CD4-positive, alpha-beta memory T cell (primary cell): ENCODE measurements at regions not wholly inside any gene's neighbourhood (a gene's known extent, or its start where the extent isn't known, plus 50 kb on each side); places are given as distances from the start of the nearest gene placed in this dataset.

Experiments
- CTCF ChIA-PET: fragments of 350-600 bp; sonication (Branson Sonifier 250); formaldehyde crosslinking; loops from one replicate; lab custom pipeline; 2021; ENCODE audit warnings: inconsistent platforms; ENCODE audit not compliant: partially characterized antibody; lab: Charles Lee
- POLR2A ChIA-PET: fragments of 350-600 bp; sonication (Branson Sonifier 250); formaldehyde crosslinking; loops from one replicate; lab custom pipeline; 2021; ENCODE audit not compliant: partially characterized antibody; lab: Charles Lee
- DNase-seq, 5 donors: peaks; one replicate each; pipeline versions ENCODE4 v3.0.0 to v3.0.0-alpha.2; 2020 to 2022; ENCODE audit warnings: mixed read lengths in 1 of 5
- H3K27ac ChIP-seq: one replicate; pipeline ENCODE4 v1.7.0; 2013; ENCODE audit warnings: low read depth, low read length
- H3K27me3 ChIP-seq: 2 replicates; pipeline ENCODE4 v1.7.0; 2013; ENCODE audit warnings: mild to moderate bottlenecking, low read length, moderate library complexity; ENCODE audit not compliant: insufficient read depth
- H3K36me3 ChIP-seq: 2 replicates; pipeline ENCODE4 v1.7.0; 2013; ENCODE audit warnings: mild to moderate bottlenecking, low read length, moderate library complexity; ENCODE audit not compliant: insufficient read depth
- H3K4me1 ChIP-seq: 2 replicates; pipeline ENCODE4 v1.7.0; 2013; ENCODE audit warnings: mild to moderate bottlenecking, low read length, moderate library complexity; ENCODE audit not compliant: insufficient read depth
- H3K4me3 ChIP-seq, 2 donors: one replicate each; pipeline ENCODE4 v1.7.0; 2013; ENCODE audit warnings: low read length in 2 of 2, mild to moderate bottlenecking in 1 of 2
- H3K9me3 ChIP-seq, 2 donors: one replicate each; pipeline ENCODE4 v1.7.0; 2013; ENCODE audit warnings: low read length in 2 of 2, control low read depth in 1 of 2; ENCODE audit not compliant: control insufficient read depth in 1 of 2
- H3K27ac Mint-ChIP-seq, 7 donors: one replicate each; pipeline ENCODE4 v1.8.0; 2020 to 2021; ENCODE audit warnings: mixed read lengths in 7 of 7, mild to moderate bottlenecking in 6 of 7, inconsistent platforms in 3 of 7, moderate library complexity in 3 of 7
- H3K27me3 Mint-ChIP-seq, 2 donors: one replicate each; pipeline ENCODE4 v1.8.0; 2020 to 2021; ENCODE audit warnings: mixed read lengths in 2 of 2
- H3K36me3 Mint-ChIP-seq, 2 donors: one replicate each; pipeline ENCODE4 v1.8.0; 2020 to 2021; ENCODE audit warnings: mixed read lengths in 2 of 2, inconsistent platforms in 1 of 2, mild to moderate bottlenecking in 1 of 2
- H3K4me1 Mint-ChIP-seq, 4 donors: one replicate each; pipeline ENCODE4 v1.8.0; 2020 to 2021; ENCODE audit warnings: mixed read lengths in 4 of 4, mild to moderate bottlenecking in 1 of 4
- H3K4me3 Mint-ChIP-seq, 8 donors: one replicate each; pipeline ENCODE4 v1.8.0; 2020 to 2021; ENCODE audit warnings: mixed read lengths in 8 of 8, mild to moderate bottlenecking in 7 of 8, moderate library complexity in 6 of 8, inconsistent platforms in 3 of 8
- H3K9me3 Mint-ChIP-seq, 8 donors: one replicate each; pipeline ENCODE4 v1.8.0; 2020 to 2021; ENCODE audit warnings: mixed read lengths in 8 of 8, mild to moderate bottlenecking in 5 of 8, inconsistent platforms in 3 of 8, moderate library complexity in 1 of 8
- intact Hi-C: fragments of 100-400 bp; cut with micrococcal nuclease; formaldehyde crosslinking; loops from one replicate; pipeline ENCODE4 v1.15.1; 2023

DNA sequence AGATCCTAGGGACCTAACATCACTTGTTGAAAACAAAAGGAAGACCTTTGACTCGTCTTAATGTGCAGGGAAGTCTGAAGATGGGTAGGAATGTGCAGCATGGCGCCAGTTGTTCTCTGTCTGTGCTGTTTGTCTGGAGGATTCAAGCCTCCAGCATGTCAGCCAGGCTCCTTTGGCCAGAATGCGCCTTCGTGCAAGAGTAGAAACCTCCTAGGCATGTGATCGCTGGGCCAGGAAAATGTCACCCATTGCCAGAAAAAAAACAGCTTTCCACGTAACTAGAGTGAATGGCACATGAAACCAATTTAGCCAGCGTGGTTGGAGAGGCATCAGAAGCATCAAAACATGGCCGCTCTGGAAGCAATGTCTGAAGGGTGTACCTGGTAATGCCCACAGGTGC lies 132.7 kb downstream of the EDN1 start:
- ChIA-PET POLR2A (no interaction called here), CTCF (no interaction called here)
- Histone ChIP-seq H3K27ac (no peak overlapping the region), H3K27me3 (no peaks in the 10 kb centered on the region), H3K4me3 (no peak overlapping the region), H3K36me3 (no peaks in the 10 kb centered on the region), H3K9me3 (no peaks in the 10 kb centered on the region), H3K4me1 (no peaks in the 10 kb centered on the region)
- H3K36me3 Mint-ChIP-seq: no peaks in the 10 kb centered on the region
- H3K27ac Mint-ChIP-seq: no peak overlapping the region
- intact Hi-C loops: no loop called here
- no peaks in the 10 kb centered on the region for H3K4me1 Mint-ChIP-seq
- DNase-seq: no peak
- H3K4me3 Mint-ChIP-seq: no peak overlapping the region
- peaks cover 0 to 10% (median 4%) of the 10 kb centered on the region in 8 donors for H3K9me3 Mint-ChIP-seq
- peaks cover 0 to 2% of the 10 kb centered on the region in 2 donors for H3K27me3 Mint-ChIP-seq

DNA sequence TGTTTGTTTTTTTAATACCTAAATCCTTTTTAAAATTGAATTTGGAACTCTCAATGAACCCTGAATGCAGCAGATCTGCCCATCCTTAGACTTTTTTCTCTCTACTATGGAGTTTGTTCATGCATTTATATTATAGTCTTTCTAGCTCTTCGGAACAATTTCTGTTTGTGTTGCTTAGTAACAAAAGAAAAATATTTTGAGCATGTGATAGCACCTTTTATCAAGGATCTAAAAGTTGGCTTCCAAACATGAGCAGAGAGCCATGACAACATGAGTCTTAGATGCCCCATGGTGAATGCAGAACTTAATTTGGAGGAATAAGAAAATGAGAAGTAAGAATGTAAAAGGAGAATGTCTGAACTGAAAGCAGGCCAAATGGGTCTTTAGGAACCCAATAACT lies 133.7 kb downstream of the EDN1 start:
- Histone ChIP-seq H3K27me3 (no peaks in the 10 kb centered on the region), H3K4me3 (no peak overlapping the region), H3K4me1 (no peaks in the 10 kb centered on the region), H3K27ac (no peak overlapping the region), H3K9me3 (no peaks in the 10 kb centered on the region), H3K36me3 (no peaks in the 10 kb centered on the region)
- H3K9me3 Mint-ChIP-seq: peaks cover 0 to 4% (median 4%) of the 10 kb centered on the region in 8 donors
- no peaks in the 10 kb centered on the region for H3K36me3 Mint-ChIP-seq
- peaks cover 0 to 2% of the 10 kb centered on the region in 2 donors for H3K27me3 Mint-ChIP-seq
- POLR2A ChIA-PET: no interaction called here
- H3K27ac Mint-ChIP-seq: no peak overlapping the region
- no peak for DNase-seq
- intact Hi-C loops: no loop called here
- H3K4me1 Mint-ChIP-seq: no peaks in the 10 kb centered on the region
- H3K4me3 Mint-ChIP-seq: no peak overlapping the region
- CTCF ChIA-PET: no interaction called here

GRCh38 chr6:12426121-12426520 lies 136.0 kb downstream of the EDN1 start:
- Mint-ChIP-seq H3K4me3 (no peak overlapping the region), H3K36me3 (no peaks in the 10 kb centered on the region), H3K9me3 (no peaks in the 10 kb centered on the region), H3K4me1 (no peaks in the 10 kb centered on the region), H3K27ac (no peak overlapping the region), H3K27me3 (peaks cover 2 to 3% of the 10 kb centered on the region in 2 donors)
- ChIA-PET CTCF (no interaction called here), POLR2A (no interaction called here)
- Histone ChIP-seq H3K4me1 (no peaks in the 10 kb centered on the region), H3K36me3 (no peaks in the 10 kb centered on the region), H3K9me3 (no peaks in the 10 kb centered on the region), H3K27me3 (no peaks in the 10 kb centered on the region), H3K4me3 (no peak overlapping the region), H3K27ac (no peak overlapping the region)
- no peak for DNase-seq
- intact Hi-C loops: no loop called here

- no peaks in the 10 kb centered on the region for H3K36me3 ChIP-seq
- H3K27me3 ChIP-seq: no peaks in the 10 kb centered on the region
- intact Hi-C loops: no loop called here
- no peak overlapping the region for H3K27ac ChIP-seq
- H3K4me1 ChIP-seq: no peaks in the 10 kb centered on the region
- H3K9me3 Mint-ChIP-seq: peaks cover 0 to 12% (median 9%) of the 10 kb centered on the region in 8 donors
- peaks cover 2 to 3% of the 10 kb centered on the region in 2 donors for H3K27me3 Mint-ChIP-seq
- CTCF ChIA-PET: no interaction called here
- H3K9me3 ChIP-seq: no peaks in the 10 kb centered on the region
- H3K4me3 Mint-ChIP-seq: no peak overlapping the region
- H3K27ac Mint-ChIP-seq: no peak overlapping the region
- POLR2A ChIA-PET: no interaction called here
- no peak for DNase-seq
- no peaks in the 10 kb centered on the region for H3K4me1 Mint-ChIP-seq
- no peaks in the 10 kb centered on the region for H3K36me3 Mint-ChIP-seq
- no peak overlapping the region for H3K4me3 ChIP-seq
Observed at GRCh38 chr6:12431023-12431422, 140.9 kb downstream of the EDN1 start.

DNA sequence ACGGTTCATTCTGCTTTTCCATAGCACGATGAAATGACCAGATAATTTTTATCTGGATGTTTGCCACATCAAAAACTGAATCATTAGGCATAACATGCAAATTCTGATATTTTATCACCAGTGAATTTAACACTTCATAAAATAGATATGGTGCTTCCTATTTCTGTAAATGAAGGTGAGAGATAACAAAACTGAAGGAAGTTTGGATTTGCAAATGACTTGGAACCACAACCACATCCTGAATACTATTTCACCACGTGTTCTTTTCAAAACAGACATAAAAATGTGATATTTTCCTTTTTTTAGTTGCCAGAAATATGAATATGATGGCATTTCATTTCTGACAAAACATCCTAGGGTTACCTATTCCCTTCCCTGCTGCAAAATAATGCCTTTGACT lies 146.1 kb downstream of the EDN1 start:
- no peak overlapping the region for H3K27ac Mint-ChIP-seq
- H3K9me3 Mint-ChIP-seq: peaks cover 0 to 13% (median 10%) of the 10 kb centered on the region in 8 donors
- H3K4me1 Mint-ChIP-seq: no peaks in the 10 kb centered on the region
- ChIA-PET CTCF (no interaction called here), POLR2A (interaction anchor here (0.6 kb wide), 1 partner anchor 20 kb away, joined by 3 read pairs; no protein-coding TSS in a partner anchor)
- no peak overlapping the region for H3K4me3 Mint-ChIP-seq
- no peaks in the 10 kb centered on the region for H3K27me3 Mint-ChIP-seq
- Histone ChIP-seq H3K9me3 (no peaks in the 10 kb centered on the region), H3K27ac (no peak overlapping the region), H3K4me3 (no peak overlapping the region), H3K36me3 (no peaks in the 10 kb centered on the region), H3K4me1 (no peaks in the 10 kb centered on the region), H3K27me3 (no peaks in the 10 kb centered on the region)
- intact Hi-C loops: no loop called here
- no peaks in the 10 kb centered on the region for H3K36me3 Mint-ChIP-seq
- no peak for DNase-seq

DNA sequence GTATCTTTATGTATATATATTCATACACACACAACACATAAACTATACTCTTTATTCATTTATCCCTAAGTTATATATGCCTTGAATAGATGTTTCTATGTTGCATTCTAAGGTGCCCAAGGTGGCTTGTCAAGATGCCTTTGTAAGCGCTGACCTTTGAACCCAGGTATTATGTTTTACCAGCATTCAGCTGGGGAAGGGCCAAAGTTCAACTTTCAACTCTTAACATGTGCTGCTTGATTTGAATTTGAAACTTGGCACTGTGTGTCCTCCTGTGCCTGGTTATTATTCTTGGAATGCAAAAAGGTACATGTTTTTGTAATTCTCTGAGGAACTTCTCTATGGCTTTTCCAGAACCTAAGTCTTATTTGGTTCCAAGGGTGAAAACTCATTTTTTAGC lies 146.5 kb downstream of the EDN1 start:
- Mint-ChIP-seq H3K27ac (no peak overlapping the region), H3K4me3 (no peak overlapping the region), H3K9me3 (peaks cover 0 to 13% (median 10%) of the 10 kb centered on the region in 8 donors), H3K4me1 (no peaks in the 10 kb centered on the region), H3K36me3 (no peaks in the 10 kb centered on the region), H3K27me3 (no peaks in the 10 kb centered on the region)
- H3K27me3 ChIP-seq: no peaks in the 10 kb centered on the region
- no peaks in the 10 kb centered on the region for H3K36me3 ChIP-seq
- H3K4me1 ChIP-seq: no peaks in the 10 kb centered on the region
- H3K9me3 ChIP-seq: no peaks in the 10 kb centered on the region
- DNase-seq: no peak
- no peak overlapping the region for H3K27ac ChIP-seq
- ChIA-PET POLR2A (interaction anchor here (0.6 kb wide), 1 partner anchor 20 kb away, joined by 3 read pairs; no protein-coding TSS in a partner anchor), CTCF (no interaction called here)
- intact Hi-C loops: no loop called here
- H3K4me3 ChIP-seq: no peak overlapping the region

- Histone ChIP-seq H3K27me3 (no peaks in the 10 kb centered on the region), H3K4me1 (no peaks in the 10 kb centered on the region), H3K9me3 (no peaks in the 10 kb centered on the region), H3K36me3 (no peaks in the 10 kb centered on the region), H3K4me3 (no peak overlapping the region), H3K27ac (no peak overlapping the region)
- POLR2A ChIA-PET: no interaction called here
- Mint-ChIP-seq H3K36me3 (no peaks in the 10 kb centered on the region), H3K4me1 (no peaks in the 10 kb centered on the region), H3K4me3 (no peak overlapping the region), H3K27me3 (no peaks in the 10 kb centered on the region), H3K27ac (no peak overlapping the region), H3K9me3 (peaks cover 0 to 8% (median 2%) of the 10 kb centered on the region in 8 donors)
- CTCF ChIA-PET: no interaction called here
- intact Hi-C loops: no loop called here
- DNase-seq: no peak
Observed at GRCh38 chr6:12439296-12439695, 149.1 kb downstream of the EDN1 start.

GRCh38 chr6:12440981-12441380 lies 150.8 kb downstream of the EDN1 start:
- peaks cover 0 to 5% (median 0%) of the 10 kb centered on the region in 8 donors for H3K9me3 Mint-ChIP-seq
- Histone ChIP-seq H3K27ac (no peak overlapping the region), H3K36me3 (no peaks in the 10 kb centered on the region), H3K9me3 (no peaks in the 10 kb centered on the region), H3K27me3 (no peaks in the 10 kb centered on the region), H3K4me1 (no peaks in the 10 kb centered on the region), H3K4me3 (no peak overlapping the region)
- ChIA-PET CTCF (no interaction called here), POLR2A (no interaction called here)
- H3K27ac Mint-ChIP-seq: no peak overlapping the region
- no peaks in the 10 kb centered on the region for H3K36me3 Mint-ChIP-seq
- DNase-seq: no peak
- no peaks in the 10 kb centered on the region for H3K27me3 Mint-ChIP-seq
- no peak overlapping the region for H3K4me3 Mint-ChIP-seq
- intact Hi-C loops: no loop called here
- H3K4me1 Mint-ChIP-seq: no peaks in the 10 kb centered on the region
